Stimulated activated CD8-positive, alpha-beta memory T cell treated with anti-CD3 and anti-CD28 coated beads, Interleukin-7, amount 100 ng/mL, for 24 hours (primary cell): ENCODE measurements at regions not wholly inside any gene's neighbourhood (a gene's known extent, or its start where the extent isn't known, plus 50 kb on each side); places are given as distances from the start of the nearest gene placed in this dataset.
"Not testable (repeated sequence)": the region's sequence is repeated elsewhere in the genome, so short reads cannot be mapped to it uniquely, and the experiment has no call there.

ENCODE experiments used
- DNase-seq: peaks from one replicate; pipeline ENCODE4 v3.0.0-alpha.2; 2020; ENCODE audit warnings: low read depth

GRCh38 chr18:51330739-51331138, 133.3 kb upstream of the MEX3C start:
- DNase-seq = no peak

DNA sequence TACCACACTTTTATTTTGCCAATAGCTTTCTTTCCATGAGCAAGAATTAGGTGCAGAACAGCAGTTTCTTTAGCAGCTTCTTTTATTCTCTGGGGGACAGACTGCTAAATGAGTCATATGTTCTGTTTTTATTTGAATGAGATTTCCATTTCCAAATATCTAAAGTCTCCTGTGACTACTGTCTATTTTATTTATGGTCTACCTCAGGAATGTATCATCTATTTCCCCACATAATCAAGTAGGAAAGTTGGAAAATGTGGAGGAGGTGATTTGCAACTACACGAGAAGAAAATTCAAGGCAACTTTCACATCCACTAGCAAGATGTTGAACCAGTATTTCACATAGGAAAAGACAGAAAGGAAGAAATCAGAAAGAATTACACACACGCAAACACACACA, 139.9 kb upstream of the MEX3C start:
- no peak for DNase-seq

DNA sequence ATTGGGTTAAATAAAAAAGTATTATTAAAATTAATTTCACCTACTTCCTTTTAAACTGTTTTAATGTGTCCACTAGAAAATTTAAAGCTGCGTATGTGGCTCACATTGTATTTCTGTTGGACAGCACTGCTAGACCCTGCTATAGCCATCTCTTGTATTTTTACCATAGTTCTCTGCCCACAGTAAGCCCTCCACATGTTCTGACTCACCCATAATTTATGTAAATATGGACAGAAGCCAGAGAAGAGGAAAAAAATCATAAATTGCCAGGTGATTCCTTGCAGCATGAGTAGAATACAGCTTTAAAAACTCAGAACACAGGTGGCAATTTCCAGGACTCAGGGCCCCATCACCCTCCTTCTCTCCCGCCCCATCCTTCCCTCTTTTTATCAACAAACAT, 142.4 kb upstream of the MEX3C start:
- no peak for DNase-seq

- DNase-seq = no peak
Measured at GRCh38 chr18:51340332-51340731, 142.9 kb upstream of the MEX3C start.

DNA sequence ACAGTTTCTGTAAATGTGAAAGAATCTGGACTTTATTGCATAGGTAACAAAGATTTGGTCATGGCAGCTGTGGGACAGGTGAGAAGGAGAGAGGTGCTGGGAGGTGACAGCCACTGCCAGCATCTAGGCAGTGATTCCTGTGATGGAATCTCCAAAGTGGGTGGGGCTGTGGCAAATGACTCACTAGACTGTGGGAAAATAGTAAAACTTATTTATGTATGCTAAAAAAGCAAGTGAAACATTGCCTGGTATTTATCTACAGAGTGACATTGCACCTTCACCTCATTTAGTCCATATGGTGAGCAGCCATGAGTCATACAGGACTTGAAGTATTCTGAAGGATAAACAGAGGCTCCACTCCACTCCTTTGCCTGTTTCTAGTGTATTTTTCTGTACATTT, 145.3 kb upstream of the MEX3C start:
- no peak for DNase-seq

GRCh38 chr18:51345848-51346391, 148.4 kb upstream of the MEX3C start:
- no peak for DNase-seq

GRCh38 chr18:51346404-51346803, 148.9 kb upstream of the MEX3C start:
- no peak for DNase-seq

DNA sequence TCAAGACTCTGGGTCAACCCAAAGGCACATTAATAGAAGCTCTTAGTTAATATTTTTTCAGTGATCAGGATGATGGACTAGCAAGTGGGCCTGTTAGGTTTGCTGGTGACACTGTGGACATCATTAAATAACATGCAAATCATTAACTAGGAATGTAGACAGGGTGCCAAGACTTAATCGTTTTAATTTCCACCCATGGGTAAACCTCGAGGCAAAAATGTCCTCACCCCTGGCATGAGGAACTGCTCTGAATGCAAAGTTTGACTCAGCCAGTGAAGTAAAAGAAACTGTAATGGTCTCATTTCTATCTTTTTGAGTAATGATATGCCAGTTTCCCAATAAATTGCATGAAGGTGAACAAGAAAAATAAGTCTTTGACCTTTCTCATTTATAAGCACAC, 152.6 kb upstream of the MEX3C start:
- no peak for DNase-seq

DNA sequence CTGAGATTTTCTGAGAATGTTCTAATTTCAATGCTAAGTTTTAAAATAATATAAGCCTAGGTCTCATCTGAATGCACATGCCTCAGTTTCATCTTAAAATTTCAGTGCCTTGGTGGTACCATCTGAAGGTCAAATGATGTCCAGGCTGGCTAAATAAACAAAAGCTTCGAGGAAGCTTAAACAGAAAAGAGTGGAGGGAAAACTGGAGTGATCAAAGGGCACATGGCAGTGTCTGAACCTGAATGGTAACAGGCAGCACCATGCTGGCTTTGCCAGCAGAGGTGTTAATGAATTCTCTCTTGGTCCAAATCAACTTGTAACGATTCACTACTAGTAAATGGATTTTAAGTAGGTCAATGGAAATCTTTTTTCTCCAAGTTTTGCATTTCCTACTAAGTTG, 158.4 kb upstream of the MEX3C start:
- DNase-seq = no peak

- DNase-seq = not testable (repeated sequence)
Measured at GRCh38 chr18:51360301-51360700, 162.8 kb upstream of the MEX3C start.

GRCh38 chr18:51361130-51361860, 163.8 kb upstream of the MEX3C start:
- no peak for DNase-seq

- DNase-seq = no peak
Measured at GRCh38 chr18:51363384-51363783, 165.9 kb upstream of the MEX3C start.

- DNase-seq = no peak
Measured at GRCh38 chr18:51370996-51371395, 173.5 kb upstream of the MEX3C start.

GRCh38 chr18:51371929-51372328, 174.4 kb upstream of the MEX3C start:
- no peak for DNase-seq

DNA sequence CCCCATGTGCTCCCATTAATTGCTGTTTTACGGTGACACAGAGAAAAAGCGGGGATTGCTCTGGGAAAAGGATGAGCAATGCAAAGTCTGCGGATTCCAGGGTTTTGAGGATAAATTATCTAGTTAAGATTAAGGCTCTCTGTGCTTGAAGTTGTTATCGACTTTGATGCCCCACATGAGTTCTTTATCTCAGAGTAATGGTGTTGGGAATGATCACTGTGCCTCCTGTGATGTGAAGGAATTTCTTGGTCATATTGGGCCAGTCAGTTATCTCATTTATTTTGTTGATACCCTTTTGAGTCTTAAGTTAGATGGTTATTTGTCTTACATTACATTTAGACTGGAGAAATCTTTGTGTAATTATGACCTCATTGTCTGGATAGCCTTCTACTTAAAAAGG, 184.6 kb upstream of the MEX3C start:
- DNase-seq = no peak

- DNase-seq = no peak
Measured at GRCh38 chr18:51383116-51383515, 185.6 kb upstream of the MEX3C start.

DNA sequence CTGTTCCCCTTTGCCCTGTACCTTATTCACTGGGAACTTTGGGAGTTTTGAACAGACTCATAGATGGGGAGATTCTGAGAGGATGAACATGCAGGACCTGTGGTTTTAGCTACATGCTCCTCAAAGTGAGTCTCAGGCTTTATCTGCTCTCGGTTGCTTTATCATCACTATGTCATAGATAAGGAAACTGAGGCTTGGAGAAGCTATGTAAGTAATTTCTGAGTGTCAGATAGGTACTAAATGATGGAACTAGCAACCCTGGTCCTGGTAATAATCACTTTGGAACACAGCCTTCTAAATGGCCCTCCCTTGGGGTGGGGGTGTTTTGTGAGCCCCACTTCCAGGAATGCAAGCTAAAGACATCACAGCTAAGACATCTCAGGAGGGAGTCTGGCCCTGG, 186.2 kb upstream of the MEX3C start:
- no peak for DNase-seq

- no peak for DNase-seq
Measured at GRCh38 chr18:51385270-51385669, 187.8 kb upstream of the MEX3C start.

DNA sequence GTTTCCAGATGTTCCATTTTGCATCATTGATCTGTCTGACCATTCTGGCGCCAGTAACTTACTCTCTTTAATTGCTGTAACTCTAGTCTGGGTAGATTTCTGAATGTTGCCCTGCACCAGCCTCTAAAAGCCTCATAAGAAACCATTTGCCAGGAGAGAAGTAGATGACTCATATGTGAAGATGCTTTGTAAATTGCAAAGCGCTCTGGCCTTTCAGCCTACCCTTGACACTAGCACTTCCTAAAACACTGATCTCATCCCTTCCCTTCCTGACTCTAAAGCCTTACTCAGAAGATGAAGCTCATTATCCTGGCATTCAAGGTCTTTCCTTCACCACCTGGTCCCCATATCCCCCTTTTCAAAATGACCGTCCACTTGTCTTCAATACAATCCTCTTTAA, 193.2 kb upstream of the MEX3C start:
- no peak for DNase-seq

- no peak for DNase-seq
Measured at GRCh38 chr18:51391215-51391614, 193.7 kb upstream of the MEX3C start.

DNA sequence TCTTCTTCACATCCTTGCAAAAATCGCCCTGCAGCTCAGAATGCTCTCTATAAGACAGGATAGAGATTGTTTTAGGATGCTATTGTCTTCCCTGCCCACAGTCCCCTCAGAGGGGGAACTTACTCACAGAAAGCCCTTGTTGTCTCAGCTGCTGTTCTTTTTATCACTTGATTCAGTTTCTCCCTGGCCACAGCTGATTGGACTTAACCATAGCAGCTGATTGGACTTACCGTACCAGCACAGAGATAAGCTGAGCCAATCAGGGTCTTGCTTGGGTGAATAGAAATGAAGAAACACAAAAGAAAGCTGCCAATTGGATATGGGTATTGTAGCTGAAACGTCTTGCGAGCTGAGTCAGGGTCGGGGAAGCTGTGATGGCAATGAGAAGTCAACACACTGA, 194.2 kb upstream of the MEX3C start:
- DNase-seq = no peak

GRCh38 chr18:51397347-51397962, 200.0 kb upstream of the MEX3C start:
- no peak for DNase-seq

- DNase-seq = no peak
Measured at GRCh38 chr18:51398104-51398503, 200.6 kb upstream of the MEX3C start.
